GM10248 (cell line): ENCODE measurements at regions not wholly inside any gene's neighbourhood (a gene's known extent, or its start where the extent isn't known, plus 50 kb on each side); places are given as distances from the start of the nearest gene placed in this dataset.

ENCODE experiments used
- CTCF ChIA-PET: fragments of 300-600 bp; sonication (Branson Sonifier 250); formaldehyde crosslinking; extraction: SDS; loops from one replicate; lab custom pipeline; 2021; ENCODE audit warnings: antibody characterized with exemption; lab: Yijun Ruan, JAX
- POLR2A ChIA-PET: fragments of 350-650 bp; sonication (Branson Sonifier 250); formaldehyde crosslinking; extraction: SDS; loops from one replicate; lab custom pipeline; 2020; ENCODE audit warnings: antibody characterized with exemption; lab: Yijun Ruan, JAX
- DNase-seq: peaks from one replicate; pipeline ENCODE4 v3.0.0; 2012; ENCODE audit errors: extremely low spot score
- CTCF ChIP-seq: IDR thresholded peaks from 2 replicates; pipeline ENCODE4 v1.5.1; 2012; ENCODE audit warnings: mild to moderate bottlenecking, low read depth; ENCODE audit errors: extremely low read depth, missing control alignments, control extremely low read depth

- CTCF ChIA-PET, result interaction anchor here (0.8 kb wide), 1 partner anchor 18 kb away, joined by 3 read pairs; no protein-coding TSS in a partner anchor
- POLR2A ChIA-PET, result no interaction called here
- TF ChIP-seq CTCF, result no peak
- DNase-seq, result no peak
Observed at GRCh38 chr1:5165762-5166161, 511.4 kb downstream of the AJAP1 start.

DNA sequence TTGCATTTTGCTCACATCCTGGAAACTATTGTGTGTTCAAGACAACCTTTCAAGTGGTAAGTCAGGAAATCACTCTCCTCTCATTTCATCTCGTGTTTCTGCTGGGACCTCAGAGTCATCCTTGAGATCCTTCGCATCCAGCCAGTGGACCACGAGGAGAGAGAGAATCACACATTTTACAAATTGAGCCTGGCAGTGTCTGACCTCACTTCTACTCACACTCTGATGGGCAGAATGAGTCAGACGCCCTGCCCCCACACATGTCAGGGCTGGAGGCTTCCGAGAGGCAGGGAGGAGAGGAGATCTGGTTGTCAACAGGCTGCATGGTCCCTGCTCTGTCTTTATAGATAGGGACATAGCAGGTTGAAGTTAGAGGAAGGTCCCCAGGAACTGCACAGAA lies 509.7 kb downstream of the AJAP1 start:
- DNase-seq, result no peak
- POLR2A ChIA-PET, result no interaction called here
- CTCF ChIA-PET, result no interaction called here
- TF ChIP-seq CTCF, result no peak

DNA sequence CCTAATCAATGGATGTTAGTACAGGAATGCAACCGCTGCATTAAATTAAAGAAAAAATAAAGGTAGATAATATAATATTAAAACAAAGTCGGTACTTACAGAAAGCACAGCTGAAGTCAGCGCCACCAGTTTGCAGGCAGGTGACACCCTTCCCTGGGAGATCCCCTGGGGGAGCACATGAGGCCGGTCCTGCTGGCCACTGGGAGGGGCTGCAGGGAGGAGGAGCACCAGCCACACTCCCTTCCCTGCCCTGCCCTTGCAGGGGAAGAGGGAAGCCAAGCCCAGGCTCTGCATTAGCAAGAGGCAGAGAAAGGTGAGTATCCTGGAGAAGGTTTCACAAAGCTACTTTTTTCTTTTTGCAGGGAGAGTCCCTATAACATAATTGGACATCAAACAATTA lies 507.0 kb downstream of the AJAP1 start:
- ChIA-PET CTCF (no interaction called here), POLR2A (no interaction called here)
- DNase-seq, result no peak
- no peak for TF ChIP-seq CTCF

DNA sequence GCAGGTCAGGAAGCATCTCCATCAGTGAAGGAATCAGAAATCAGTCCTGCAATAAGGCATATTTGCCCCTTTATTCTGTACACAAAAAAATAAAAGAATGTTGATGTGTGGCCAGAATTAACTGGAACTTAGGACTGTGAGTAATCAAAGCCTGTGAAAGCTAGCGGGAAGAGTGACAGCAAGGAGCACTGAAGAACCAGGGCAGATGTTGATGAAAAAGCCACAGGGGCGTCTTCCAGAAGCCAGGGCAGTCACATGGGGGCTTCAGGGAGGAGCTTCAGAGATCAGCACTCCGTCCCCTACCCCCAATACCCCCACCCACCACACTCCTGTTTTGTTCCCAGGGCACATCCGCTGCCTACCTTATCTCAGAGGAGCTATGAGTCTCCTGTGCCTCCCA lies 502.8 kb downstream of the AJAP1 start:
- CTCF ChIA-PET, result no interaction called here

GRCh38 chr1:5156416-5157120 lies 502.2 kb downstream of the AJAP1 start:
- POLR2A ChIA-PET, result no interaction called here
- DNase-seq, result no peak

More for the DNA sequence above, 502.8 kb downstream of the AJAP1 start:
- no peak for TF ChIP-seq CTCF
- no peak for DNase-seq
- POLR2A ChIA-PET, result no interaction called here

GRCh38 chr1:5151511-5151910 lies 497.1 kb downstream of the AJAP1 start:
- no peak for DNase-seq
- TF ChIP-seq CTCF, result no peak
- ChIA-PET POLR2A (no interaction called here), CTCF (interaction anchor here (1.0 kb wide), 1 partner anchor 40 kb away, joined by 3 read pairs; no protein-coding TSS in a partner anchor)

More at GRCh38 chr1:5156416-5157120, 502.2 kb downstream of the AJAP1 start:
- TF ChIP-seq CTCF, result no peak
- CTCF ChIA-PET, result no interaction called here
